Psoas muscle (tissue), 7 donors: ENCODE measurements at regions not wholly inside any gene's neighbourhood (a gene's known extent, or its start where the extent isn't known, plus 50 kb on each side); places are given as distances from the start of the nearest gene placed in this dataset.

Source experiments
- ATAC-seq, 4 donors: fragments of 200-7000 bp; cut with Tn5 transposase; one replicate each; pipeline ENCODE4 v1.9.1; 2020; ENCODE audit warnings: moderate library complexity in 3 of 4, mild to moderate bottlenecking in 2 of 4
- DNase-seq, 2 donors: peaks; one replicate each; pipeline ENCODE4 v3.0.0-alpha.2; 2020
- H3K27ac ChIP-seq: fragments of 200-600 bp; one replicate; pipeline ENCODE4 v1.8.0; 2022
- H3K27me3 ChIP-seq, 3 donors: fragments of 200-600 bp in 1 of 3; one replicate each; pipeline versions ENCODE4 v1.6.1 to v1.8.0; 2013 to 2022; ENCODE audit warnings: low read length in 2 of 3, mild to moderate bottlenecking in 2 of 3, moderate library complexity in 1 of 3; ENCODE audit not compliant: insufficient read depth in 3 of 3
- H3K36me3 ChIP-seq, 2 donors: fragments of 200-600 bp in 1 of 2; one replicate each; pipeline versions ENCODE4 v1.6.1 to v1.8.0; 2013 to 2022; ENCODE audit warnings: low read depth in 1 of 2, mild to moderate bottlenecking in 1 of 2, moderate library complexity in 1 of 2; ENCODE audit not compliant: insufficient read depth in 1 of 2
- H3K4me1 ChIP-seq: fragments of 200-600 bp; one replicate; pipeline ENCODE4 v1.8.0; 2022
- H3K4me3 ChIP-seq: fragments of 200-600 bp; one replicate; pipeline ENCODE4 v1.8.0; 2022; ENCODE audit warnings: mild to moderate bottlenecking
- H3K9me3 ChIP-seq: fragments of 200-600 bp; one replicate; pipeline ENCODE4 v1.8.0; 2022
- CTCF ChIP-seq: fragments of 200-600 bp; IDR thresholded peaks from one replicate; pipeline ENCODE4 v1.8.0; 2022; ENCODE audit warnings: antibody characterized with exemption
- WGBS, 3 donors: extraction: QIAGEN DNeasy Blood & Tissue Kit; methylation state at CpG; one replicate each; pipeline versions ENCODE4 v1.1.6 to v1.1.7; 2013; 5-methylcytosine and 5-hydroxymethylcytosine counted together
- intact Hi-C, 2 donors: fragments of 100-400 bp; cut with DNase I; formaldehyde crosslinking; loops; one replicate each; pipeline versions ENCODE4 v1.11.0 to v1.14.2; 2022
- donor health status: healthy with polysubstance abuse.
- donor health status: DM: no; HTN: no; CAD: no; lungs with moderate emphysema.
- donor health status: Bipolar disorder and iron deficiency.
- donor health status: healthy.
- donor health status: DM: yes; HTN: yes; CAD: no.
- donor health status: DM: no; HTN: no; CAD: no.
- donor health status: DM: yes; HTN: yes; CAD: no.

GRCh38 chr1:29635501-29636263 is 399.4 kb downstream of the PTPRU start:
- ATAC-seq, result no peak
- intact Hi-C loops, result no loop called here
- WGBS, 3 donors, result 82 to 90% (median 88%) methylated on average over 10 of the region's 10 CpGs

GRCh38 chr1:29634746-29635335 is 398.5 kb downstream of the PTPRU start:
- ATAC-seq, result no peak
- H3K4me1 ChIP-seq, result no peaks in the 10 kb centered on the region

More at GRCh38 chr1:29635501-29636263, 399.4 kb downstream of the PTPRU start:
- Histone ChIP-seq H3K4me1 (no peaks in the 10 kb centered on the region), H3K27me3 (peaks cover 0 to 1% (median 0%) of the 10 kb centered on the region in 3 donors), H3K27ac (no peak overlapping the region), H3K4me3 (no peak overlapping the region), H3K36me3 (no peaks in the 10 kb centered on the region), H3K9me3 (no peaks in the 10 kb centered on the region)
- no peak for DNase-seq
- TF ChIP-seq CTCF, result no peak

GRCh38 chr1:29634324-29634723 is 398.0 kb downstream of the PTPRU start:
- Histone ChIP-seq H3K27ac (no peak overlapping the region), H3K9me3 (no peaks in the 10 kb centered on the region), H3K4me3 (no peak overlapping the region), H3K36me3 (no peaks in the 10 kb centered on the region), H3K4me1 (no peaks in the 10 kb centered on the region), H3K27me3 (no peaks in the 10 kb centered on the region)
- 39 to 59% (median 49%) methylated on average over 5 of the region's 5 CpGs for WGBS, 3 donors
- DNase-seq (no peak), ATAC-seq (no peak)
- TF ChIP-seq CTCF, result no peak
- intact Hi-C loops, result no loop called here

More at GRCh38 chr1:29634746-29635335, 398.5 kb downstream of the PTPRU start:
- no peaks in the 10 kb centered on the region for H3K27me3 ChIP-seq
- no peak for TF ChIP-seq CTCF
- intact Hi-C loops, result no loop called here
- H3K9me3 ChIP-seq, result no peaks in the 10 kb centered on the region
- no peak for DNase-seq
- WGBS, 3 donors, result 77 to 78% (median 77%) methylated on average over 7 of the region's 7 CpGs
- H3K36me3 ChIP-seq, result no peaks in the 10 kb centered on the region
- no peak overlapping the region for H3K27ac ChIP-seq
- no peak overlapping the region for H3K4me3 ChIP-seq

- H3K9me3 ChIP-seq, result no peaks in the 10 kb centered on the region
- H3K4me1 ChIP-seq, result no peaks in the 10 kb centered on the region
- no peak overlapping the region for H3K27ac ChIP-seq
- 52 to 63% (median 54%) methylated on average over 4 of the region's 4 CpGs for WGBS, 3 donors
- DNase-seq, result no peak
- no peaks in the 10 kb centered on the region for H3K27me3 ChIP-seq
- intact Hi-C loops, result no loop called here
- no peaks in the 10 kb centered on the region for H3K36me3 ChIP-seq
- H3K4me3 ChIP-seq, result no peak overlapping the region
- ATAC-seq, result no peak
- no peak for TF ChIP-seq CTCF
Measured at GRCh38 chr1:29633771-29634170, 397.4 kb downstream of the PTPRU start.
